ENCODE measurements at regions not wholly inside any gene's neighbourhood (a gene's known extent, or its start where the extent isn't known, plus 50 kb on each side); places are given as distances from the start of the nearest gene placed in this dataset.

DNA sequence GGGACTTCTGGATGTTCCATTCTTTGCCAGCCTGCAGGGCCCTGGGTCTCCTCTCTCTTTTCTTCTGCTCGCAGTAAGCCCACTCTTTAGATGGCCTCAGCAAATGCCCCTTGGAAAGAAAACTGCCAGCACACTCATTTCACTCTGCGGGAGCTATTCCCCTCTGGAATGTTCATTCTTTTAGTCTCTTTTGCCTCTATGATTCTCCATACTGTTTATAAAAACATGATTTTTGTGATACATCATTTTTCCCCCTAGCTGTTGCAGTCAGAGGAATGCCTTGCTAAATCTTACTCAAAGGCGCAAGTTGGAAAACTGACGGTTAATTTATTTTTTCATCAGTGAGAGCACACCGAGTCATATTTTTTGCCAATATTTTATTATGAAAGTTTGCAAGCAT is 184.9 kb downstream of the SNX19 start:
- TF ChIP-seq, protein P1, sequence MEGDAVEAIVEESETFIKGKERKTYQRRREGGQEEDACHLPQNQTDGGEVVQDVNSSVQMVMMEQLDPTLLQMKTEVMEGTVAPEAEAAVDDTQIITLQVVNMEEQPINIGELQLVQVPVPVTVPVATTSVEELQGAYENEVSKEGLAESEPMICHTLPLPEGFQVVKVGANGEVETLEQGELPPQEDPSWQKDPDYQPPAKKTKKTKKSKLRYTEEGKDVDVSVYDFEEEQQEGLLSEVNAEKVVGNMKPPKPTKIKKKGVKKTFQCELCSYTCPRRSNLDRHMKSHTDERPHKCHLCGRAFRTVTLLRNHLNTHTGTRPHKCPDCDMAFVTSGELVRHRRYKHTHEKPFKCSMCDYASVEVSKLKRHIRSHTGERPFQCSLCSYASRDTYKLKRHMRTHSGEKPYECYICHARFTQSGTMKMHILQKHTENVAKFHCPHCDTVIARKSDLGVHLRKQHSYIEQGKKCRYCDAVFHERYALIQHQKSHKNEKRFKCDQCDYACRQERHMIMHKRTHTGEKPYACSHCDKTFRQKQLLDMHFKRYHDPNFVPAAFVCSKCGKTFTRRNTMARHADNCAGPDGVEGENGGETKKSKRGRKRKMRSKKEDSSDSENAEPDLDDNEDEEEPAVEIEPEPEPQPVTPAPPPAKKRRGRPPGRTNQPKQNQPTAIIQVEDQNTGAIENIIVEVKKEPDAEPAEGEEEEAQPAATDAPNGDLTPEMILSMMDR (IDR thresholded peaks at IDR 0.05), result no peak
- TF ChIP-seq POLR2A (IDR thresholded peaks at IDR 0.05) (no peak), EP300 (IDR thresholded peaks at IDR 0.05) (no peak)
